SK-N-MC (cell line): ENCODE measurements at regions not wholly inside any gene's neighbourhood (a gene's known extent, or its start where the extent isn't known, plus 50 kb on each side); places are given as distances from the start of the nearest gene placed in this dataset.

Experiments used
- EZH2 ChIP-seq: fragments of 200-600 bp; sonication (generic); IDR thresholded peaks from one replicate; pipeline ENCODE4 v1.6.1; 2017; ENCODE audit warnings: antibody characterized with exemption
- POLR2AphosphoS5 ChIP-seq: IDR thresholded peaks from 2 replicates; pipeline ENCODE4 v1.6.1; 2012; ENCODE audit warnings: mild to moderate bottlenecking, low read depth, low read length, borderline replicate concordance

DNA sequence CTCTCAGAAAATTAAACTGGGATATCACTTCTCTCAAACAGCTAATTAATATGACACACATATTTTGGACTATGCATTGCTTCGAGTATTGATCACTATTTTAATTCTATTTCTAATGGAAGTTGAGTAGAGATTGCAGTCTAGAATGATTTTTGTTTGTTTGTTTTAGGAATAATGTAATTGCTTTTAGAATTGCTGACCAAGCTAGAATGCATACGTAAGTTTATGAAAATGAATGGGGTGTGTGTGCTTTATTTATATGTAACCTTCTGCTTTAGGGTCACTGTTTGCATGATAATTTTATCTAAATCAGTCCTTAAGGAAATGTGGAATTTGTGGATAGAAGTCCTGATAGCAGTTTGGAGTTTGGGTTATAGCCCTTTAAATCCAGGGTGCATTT, 371.4 kb downstream of the NR2F2 start:
- no peak for TF ChIP-seq EZH2
- TF ChIP-seq POLR2AphosphoS5: no peak
